Activated B cell treated with CpG ODN at 0.5 μM for 24 hours (primary cell): ENCODE measurements at regions not wholly inside any gene's neighbourhood (a gene's known extent, or its start where the extent isn't known, plus 50 kb on each side); places are given as distances from the start of the nearest gene placed in this dataset.

Source experiments
- ATAC-seq: fragments of 200-7000 bp; cut with Tn5 transposase; one replicate; pipeline ENCODE4 v1.10.0; 2021; ENCODE audit warnings: low read depth, mild to moderate bottlenecking, moderate library complexity
- CTCF ChIA-PET: fragments of 350-600 bp; sonication (Branson Sonifier 250); formaldehyde crosslinking; loops from one replicate; lab custom pipeline; 2021; ENCODE audit warnings: antibody characterized with exemption; lab: Charles Lee
- POLR2A ChIA-PET: fragments of 350-600 bp; sonication (Branson Sonifier 250); formaldehyde crosslinking; loops from one replicate; lab custom pipeline; 2021; ENCODE audit warnings: antibody characterized with exemption; lab: Charles Lee
- DNase-seq: peaks from one replicate; pipeline ENCODE4 v3.0.0; 2022
- H3K27ac Mint-ChIP-seq: one replicate; pipeline ENCODE4 v1.8.0; 2020; ENCODE audit warnings: mixed read lengths
- H3K27me3 Mint-ChIP-seq: one replicate; pipeline ENCODE4 v1.8.0; 2021; ENCODE audit warnings: mixed read lengths
- H3K36me3 Mint-ChIP-seq: one replicate; pipeline ENCODE4 v1.8.0; 2021; ENCODE audit warnings: low read depth, mixed read lengths
- H3K4me1 Mint-ChIP-seq: one replicate; pipeline ENCODE4 v1.8.0; 2021; ENCODE audit warnings: mixed read lengths
- H3K4me3 Mint-ChIP-seq: one replicate; pipeline ENCODE4 v1.8.0; 2020; ENCODE audit warnings: mild to moderate bottlenecking, mixed read lengths
- H3K9me3 Mint-ChIP-seq: one replicate; pipeline ENCODE4 v1.8.0; 2020; ENCODE audit warnings: mixed read lengths
- intact Hi-C: fragments of 100-400 bp; cut with micrococcal nuclease; formaldehyde crosslinking; loops from one replicate; pipeline ENCODE4 v1.15.1; 2024
- TF ChIP-seq, protein P1 (sequence below): fragments of 200-600 bp; IDR thresholded peaks from one replicate; pipeline ENCODE4 v1.8.0; 2022; ENCODE audit warnings: antibody characterized with exemption, mild to moderate bottlenecking

DNA sequence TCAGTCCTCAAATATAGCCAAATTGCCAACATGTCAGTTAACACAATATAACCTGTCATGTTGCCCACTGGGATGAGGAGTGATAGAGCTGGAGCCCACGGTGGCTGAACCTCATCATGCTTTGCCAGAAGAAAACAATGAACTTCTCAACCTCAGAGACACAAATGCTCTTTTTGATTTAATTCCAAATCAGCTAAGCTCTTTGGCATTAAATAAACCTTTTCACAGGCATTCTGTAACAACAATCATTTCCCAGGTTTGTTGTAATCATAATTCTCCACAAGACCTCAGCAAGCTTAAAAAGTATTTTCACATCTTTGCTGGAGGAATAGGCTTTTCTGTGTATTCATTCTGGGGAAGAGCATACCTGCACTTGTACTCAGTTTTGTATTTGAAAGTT lies 830.9 kb downstream of the MAT2B start:
- CTCF ChIA-PET: no interaction called here
- no peak for ATAC-seq
- no peaks in the 10 kb centered on the region for H3K27me3 Mint-ChIP-seq
- no peaks in the 10 kb centered on the region for H3K9me3 Mint-ChIP-seq
- DNase-seq: no peak
- no peaks in the 10 kb centered on the region for H3K36me3 Mint-ChIP-seq
- no peak overlapping the region for H3K4me3 Mint-ChIP-seq
- no peaks in the 10 kb centered on the region for H3K4me1 Mint-ChIP-seq
- TF ChIP-seq, protein P1, sequence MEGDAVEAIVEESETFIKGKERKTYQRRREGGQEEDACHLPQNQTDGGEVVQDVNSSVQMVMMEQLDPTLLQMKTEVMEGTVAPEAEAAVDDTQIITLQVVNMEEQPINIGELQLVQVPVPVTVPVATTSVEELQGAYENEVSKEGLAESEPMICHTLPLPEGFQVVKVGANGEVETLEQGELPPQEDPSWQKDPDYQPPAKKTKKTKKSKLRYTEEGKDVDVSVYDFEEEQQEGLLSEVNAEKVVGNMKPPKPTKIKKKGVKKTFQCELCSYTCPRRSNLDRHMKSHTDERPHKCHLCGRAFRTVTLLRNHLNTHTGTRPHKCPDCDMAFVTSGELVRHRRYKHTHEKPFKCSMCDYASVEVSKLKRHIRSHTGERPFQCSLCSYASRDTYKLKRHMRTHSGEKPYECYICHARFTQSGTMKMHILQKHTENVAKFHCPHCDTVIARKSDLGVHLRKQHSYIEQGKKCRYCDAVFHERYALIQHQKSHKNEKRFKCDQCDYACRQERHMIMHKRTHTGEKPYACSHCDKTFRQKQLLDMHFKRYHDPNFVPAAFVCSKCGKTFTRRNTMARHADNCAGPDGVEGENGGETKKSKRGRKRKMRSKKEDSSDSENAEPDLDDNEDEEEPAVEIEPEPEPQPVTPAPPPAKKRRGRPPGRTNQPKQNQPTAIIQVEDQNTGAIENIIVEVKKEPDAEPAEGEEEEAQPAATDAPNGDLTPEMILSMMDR: no peak
- POLR2A ChIA-PET: interaction anchor here (0.7 kb wide), 2 partner anchors 39 to 81 kb away, joined by 3 read pairs; no protein-coding TSS in a partner anchor
- no peak overlapping the region for H3K27ac Mint-ChIP-seq
- intact Hi-C loops: no loop called here

DNA sequence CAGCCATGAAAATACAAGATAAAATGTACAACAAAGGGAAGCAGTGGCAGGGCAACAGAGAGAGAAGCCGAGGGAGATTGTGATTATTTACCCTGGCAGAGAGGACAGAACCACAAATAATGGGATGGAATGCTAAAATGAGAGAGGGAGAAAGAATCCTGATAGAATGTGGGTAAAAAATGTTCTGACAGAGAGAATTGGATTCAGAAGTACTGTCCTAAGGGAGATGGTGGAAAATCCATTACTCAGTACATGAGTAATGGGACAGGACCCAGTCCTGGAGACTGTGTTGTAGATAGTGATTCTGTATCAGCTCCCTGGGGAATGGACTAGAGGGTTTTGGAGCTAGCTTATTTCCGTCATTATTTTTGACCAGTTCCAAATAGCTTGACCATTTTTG lies 831.5 kb downstream of the MAT2B start:
- Mint-ChIP-seq H3K27me3 (no peaks in the 10 kb centered on the region), H3K4me1 (no peaks in the 10 kb centered on the region), H3K4me3 (no peak overlapping the region), H3K9me3 (no peaks in the 10 kb centered on the region), H3K27ac (no peak overlapping the region), H3K36me3 (no peaks in the 10 kb centered on the region)
- ChIA-PET CTCF (no interaction called here), POLR2A (interaction anchor here (0.7 kb wide), 2 partner anchors 39 to 81 kb away, joined by 3 read pairs; no protein-coding TSS in a partner anchor)
- no peak for ATAC-seq
- intact Hi-C loops: no loop called here
- TF ChIP-seq, protein P1: no peak
- no peak for DNase-seq

DNA sequence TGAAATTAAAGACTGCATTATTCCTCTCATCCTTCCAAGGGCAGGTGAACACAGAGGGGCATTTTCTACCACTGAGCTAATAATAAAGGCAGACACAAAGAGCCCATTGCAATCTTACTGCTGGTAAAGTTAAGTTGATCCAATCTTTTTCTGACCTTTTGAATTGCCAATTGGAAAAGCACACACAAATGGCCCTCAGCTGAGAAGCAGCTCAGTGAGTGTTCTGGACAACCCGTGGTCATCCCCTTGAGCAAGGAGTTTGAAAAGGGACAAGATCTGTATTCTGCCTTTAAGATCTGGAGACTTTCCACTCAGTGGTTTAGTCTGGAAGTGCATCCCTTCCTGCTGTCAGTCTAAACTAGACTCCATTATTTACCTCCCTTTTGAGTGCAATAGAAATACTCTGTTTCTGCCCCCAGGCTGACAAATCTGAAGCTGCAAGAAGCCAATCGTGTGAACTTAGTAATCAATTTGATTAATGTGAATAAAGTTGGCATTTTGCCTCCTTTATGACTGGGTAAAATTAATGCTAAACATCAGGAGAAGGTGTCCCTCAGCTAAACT lies 835.7 kb downstream of the MAT2B start:
- intact Hi-C loops: no loop called here
- H3K4me1 Mint-ChIP-seq: no peaks in the 10 kb centered on the region

DNA sequence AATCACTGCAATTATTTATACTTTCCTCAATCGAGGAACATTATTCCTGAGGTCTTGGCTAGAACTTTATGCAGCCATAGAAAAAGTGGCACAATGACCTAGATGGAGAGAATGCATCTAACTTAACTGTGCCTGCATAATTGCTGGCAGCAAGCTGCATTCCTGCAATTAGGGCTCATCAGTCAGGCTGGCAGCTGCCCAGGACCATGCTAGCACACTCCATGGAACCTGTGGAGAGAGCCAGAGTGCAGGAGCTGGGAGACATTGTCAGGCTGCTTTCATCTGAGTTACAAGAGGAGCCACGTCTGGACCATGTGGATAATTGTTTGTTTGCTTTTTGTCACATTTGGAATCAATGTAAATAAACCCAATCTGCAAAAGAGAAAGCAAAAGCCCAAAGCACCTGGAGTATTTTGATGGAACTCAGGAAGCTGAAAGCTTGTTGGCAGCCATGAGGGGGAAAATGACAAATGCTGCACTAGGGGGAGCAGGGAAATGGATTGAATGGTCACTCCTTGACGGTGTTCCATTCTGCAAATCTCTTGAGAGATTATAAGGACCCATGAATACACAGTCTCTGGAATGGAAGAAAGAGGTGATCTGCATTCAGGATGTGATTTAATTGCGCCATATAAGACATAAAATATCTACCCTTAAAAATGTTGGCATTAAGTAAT lies 839.9 kb downstream of the MAT2B start:
- no peaks in the 10 kb centered on the region for H3K4me1 Mint-ChIP-seq
- peaks cover 2% of the 10 kb centered on the region for H3K27me3 Mint-ChIP-seq
- TF ChIP-seq, protein P1: no peak
- no peak overlapping the region for H3K27ac Mint-ChIP-seq
- no peaks in the 10 kb centered on the region for H3K36me3 Mint-ChIP-seq
- no peak overlapping the region for H3K4me3 Mint-ChIP-seq
- H3K9me3 Mint-ChIP-seq: no peaks in the 10 kb centered on the region
- ChIA-PET POLR2A (no interaction called here), CTCF (no interaction called here)
- ATAC-seq: no peak
- no peak for DNase-seq
- intact Hi-C loops: no loop called here

More for the DNA sequence above, 835.7 kb downstream of the MAT2B start:
- Mint-ChIP-seq H3K4me3 (no peak overlapping the region), H3K9me3 (no peaks in the 10 kb centered on the region), H3K36me3 (no peaks in the 10 kb centered on the region), H3K27me3 (peaks cover 2% of the 10 kb centered on the region), H3K27ac (no peak overlapping the region)
- DNase-seq: no peak
- CTCF ChIA-PET: interaction anchor here (1.0 kb wide), 1 partner anchor 645 kb away, joined by 3 read pairs; no protein-coding TSS in a partner anchor
- TF ChIP-seq, protein P1: no peak
- POLR2A ChIA-PET: no interaction called here
- ATAC-seq: no peak

DNA sequence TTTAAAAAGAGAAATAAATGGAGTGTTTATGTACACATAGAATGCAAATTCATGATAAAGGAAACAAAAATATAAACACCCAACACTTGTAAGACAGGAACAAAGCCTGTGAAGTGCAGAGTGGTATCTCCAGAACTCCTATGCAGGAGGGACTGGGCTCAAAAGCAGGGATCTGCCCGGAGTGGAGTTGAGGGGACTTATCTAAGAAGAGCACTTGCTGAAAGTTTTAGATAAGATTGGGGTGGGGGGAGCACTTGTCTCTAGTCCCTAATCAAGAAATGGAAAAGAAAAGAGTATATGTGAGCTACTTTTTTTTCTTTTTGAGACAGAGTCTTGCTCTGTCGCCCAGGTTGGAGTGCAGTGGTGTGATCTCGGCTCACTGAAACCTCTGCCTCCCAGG lies 840.4 kb downstream of the MAT2B start:
- Mint-ChIP-seq H3K9me3 (no peaks in the 10 kb centered on the region), H3K4me3 (no peak overlapping the region), H3K4me1 (no peaks in the 10 kb centered on the region), H3K27ac (no peak overlapping the region), H3K36me3 (no peaks in the 10 kb centered on the region), H3K27me3 (peaks cover 2% of the 10 kb centered on the region)
- ATAC-seq (no peak), DNase-seq (no peak)
- TF ChIP-seq, protein P1: no peak
- intact Hi-C loops: no loop called here
- ChIA-PET CTCF (no interaction called here), POLR2A (no interaction called here)
